ENCODE measurements at regions not wholly inside any gene's neighbourhood (a gene's known extent, or its start where the extent isn't known, plus 50 kb on each side); places are given as distances from the start of the nearest gene placed in this dataset.

- Histone ChIP-seq H3K4me3 (no peak overlapping the region), H3K4me1 (no peaks in the 10 kb centered on the region), H3K36me3 (no peaks in the 10 kb centered on the region), H3K27ac (no peak overlapping the region), H3K9me3 (no peaks in the 10 kb centered on the region), H3K27me3 (no peaks in the 10 kb centered on the region)
- 80 to 91% methylated on average over 2 of the region's 2 CpGs for WGBS, 2 donors
- intact Hi-C loops (cut with DNase I), result no loop called here
- DNase-seq, result no peak
- TF ChIP-seq POLR2A (IDR thresholded peaks at IDR 0.05), result no peak
- no peak for TF ChIP-seq CTCF (IDR thresholded peaks at IDR 0.05)
Observed at GRCh38 chr3:105235221-105235620, 131.5 kb upstream of the ALCAM start.

GRCh38 chr3:105235785-105236184 is 130.9 kb upstream of the ALCAM start:
- intact Hi-C loops (cut with DNase I), result no loop called here

GRCh38 chr3:105238367-105238766 is 128.3 kb upstream of the ALCAM start:
- Histone ChIP-seq H3K4me1 (no peaks in the 10 kb centered on the region), H3K9me3 (no peaks in the 10 kb centered on the region), H3K27ac (no peak overlapping the region), H3K4me3 (no peak overlapping the region), H3K36me3 (no peaks in the 10 kb centered on the region), H3K27me3 (no peaks in the 10 kb centered on the region)
- TF ChIP-seq POLR2A (IDR thresholded peaks at IDR 0.05) (no peak), CTCF (IDR thresholded peaks at IDR 0.05) (no peak)
- intact Hi-C loops (cut with DNase I), result no loop called here
- DNase-seq, result no peak
- WGBS, 2 donors, result 69 to 76% methylated on average over 1 of the region's 1 CpG

More at GRCh38 chr3:105235785-105236184, 130.9 kb upstream of the ALCAM start:
- Histone ChIP-seq H3K9me3 (no peaks in the 10 kb centered on the region), H3K36me3 (no peaks in the 10 kb centered on the region), H3K27ac (no peak overlapping the region), H3K27me3 (no peaks in the 10 kb centered on the region), H3K4me1 (no peaks in the 10 kb centered on the region), H3K4me3 (no peak overlapping the region)
- no peak for DNase-seq
- TF ChIP-seq POLR2A (IDR thresholded peaks at IDR 0.05) (no peak), CTCF (IDR thresholded peaks at IDR 0.05) (no peak)
- WGBS, 2 donors, result 60 to 67% methylated on average over 1 of the region's 1 CpG

GRCh38 chr3:105243076-105243475 is 123.6 kb upstream of the ALCAM start:
- intact Hi-C loops (cut with DNase I), result no loop called here
- Histone ChIP-seq H3K36me3 (no peaks in the 10 kb centered on the region), H3K4me3 (no peak overlapping the region), H3K27ac (no peak overlapping the region), H3K9me3 (no peaks in the 10 kb centered on the region), H3K27me3 (no peaks in the 10 kb centered on the region), H3K4me1 (no peaks in the 10 kb centered on the region)
- 80 to 89% methylated on average over 2 of the region's 2 CpGs for WGBS, 2 donors
- no peak for TF ChIP-seq POLR2A (IDR thresholded peaks at IDR 0.05)
- no peak for TF ChIP-seq CTCF (IDR thresholded peaks at IDR 0.05)
- no peak for DNase-seq

GRCh38 chr3:105246536-105246935 is 120.2 kb upstream of the ALCAM start:
- H3K4me1 ChIP-seq, result no peaks in the 10 kb centered on the region
- DNase-seq, result no peak
- no peak overlapping the region for H3K27ac ChIP-seq
- TF ChIP-seq POLR2A (IDR thresholded peaks at IDR 0.05), result no peak
- no peak for TF ChIP-seq CTCF (IDR thresholded peaks at IDR 0.05)
- H3K27me3 ChIP-seq, result no peaks in the 10 kb centered on the region
- no peaks in the 10 kb centered on the region for H3K36me3 ChIP-seq
- intact Hi-C loops (cut with DNase I), result no loop called here
- 65 to 84% methylated on average over 3 of the region's 3 CpGs for WGBS, 2 donors
- no peak overlapping the region for H3K4me3 ChIP-seq
- H3K9me3 ChIP-seq, result no peaks in the 10 kb centered on the region
